ENCODE measurements at regions not wholly inside any gene's neighbourhood (a gene's known extent, or its start where the extent isn't known, plus 50 kb on each side); places are given as distances from the start of the nearest gene placed in this dataset.
"Not testable (repeated sequence)": the region's sequence is repeated elsewhere in the genome, so short reads cannot be mapped to it uniquely, and the experiment has no call there.

- no peaks in the 10 kb centered on the region for H3K4me1 ChIP-seq
- DNase-seq = no peak
- H3K4me3 ChIP-seq = no peak overlapping the region
- intact Hi-C loops (cut with DNase I) = no loop called here
- no peaks in the 10 kb centered on the region for H3K36me3 ChIP-seq
- no peaks in the 10 kb centered on the region for H3K9me3 ChIP-seq
- no peak overlapping the region for H3K27ac ChIP-seq
- ATAC-seq = no peak
- no peaks in the 10 kb centered on the region for H3K27me3 ChIP-seq
- TF ChIP-seq, protein P1, sequence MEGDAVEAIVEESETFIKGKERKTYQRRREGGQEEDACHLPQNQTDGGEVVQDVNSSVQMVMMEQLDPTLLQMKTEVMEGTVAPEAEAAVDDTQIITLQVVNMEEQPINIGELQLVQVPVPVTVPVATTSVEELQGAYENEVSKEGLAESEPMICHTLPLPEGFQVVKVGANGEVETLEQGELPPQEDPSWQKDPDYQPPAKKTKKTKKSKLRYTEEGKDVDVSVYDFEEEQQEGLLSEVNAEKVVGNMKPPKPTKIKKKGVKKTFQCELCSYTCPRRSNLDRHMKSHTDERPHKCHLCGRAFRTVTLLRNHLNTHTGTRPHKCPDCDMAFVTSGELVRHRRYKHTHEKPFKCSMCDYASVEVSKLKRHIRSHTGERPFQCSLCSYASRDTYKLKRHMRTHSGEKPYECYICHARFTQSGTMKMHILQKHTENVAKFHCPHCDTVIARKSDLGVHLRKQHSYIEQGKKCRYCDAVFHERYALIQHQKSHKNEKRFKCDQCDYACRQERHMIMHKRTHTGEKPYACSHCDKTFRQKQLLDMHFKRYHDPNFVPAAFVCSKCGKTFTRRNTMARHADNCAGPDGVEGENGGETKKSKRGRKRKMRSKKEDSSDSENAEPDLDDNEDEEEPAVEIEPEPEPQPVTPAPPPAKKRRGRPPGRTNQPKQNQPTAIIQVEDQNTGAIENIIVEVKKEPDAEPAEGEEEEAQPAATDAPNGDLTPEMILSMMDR (IDR thresholded peaks at IDR 0.05) = no peak
Measured at GRCh38 chr2:198857246-198857645, 600.5 kb downstream of the SATB2 start.

DNA sequence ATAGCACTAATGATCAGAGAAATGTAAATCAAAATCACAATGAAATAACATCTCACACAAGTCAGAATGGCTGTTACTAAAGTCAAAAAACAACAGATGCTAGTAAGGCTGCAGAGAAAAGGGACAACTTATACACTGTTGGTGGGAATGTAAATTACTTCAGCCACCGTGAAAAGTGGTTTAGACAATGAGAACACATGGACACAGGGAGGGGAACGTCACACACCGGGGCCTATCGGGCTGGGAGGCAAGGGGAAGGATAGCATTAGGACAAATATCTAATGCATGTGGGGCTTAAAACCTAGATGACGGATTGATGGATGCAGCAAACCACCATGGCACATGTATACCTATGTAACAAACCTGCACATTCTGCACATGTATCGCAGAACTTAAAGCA is 602.0 kb downstream of the SATB2 start:
- DNase-seq; H3K9me3 ChIP-seq; H3K27ac ChIP-seq; H3K36me3 ChIP-seq; H3K4me3 ChIP-seq; intact Hi-C loops (cut with DNase I); H3K4me1 ChIP-seq; H3K27me3 ChIP-seq; ATAC-seq: not testable (repeated sequence)

- Histone ChIP-seq H3K9me3 (no peaks in the 10 kb centered on the region), H3K4me3 (no peak overlapping the region), H3K4me1 (no peaks in the 10 kb centered on the region), H3K27ac (no peak overlapping the region), H3K36me3 (no peaks in the 10 kb centered on the region), H3K27me3 (no peaks in the 10 kb centered on the region)
- DNase-seq (no peak), ATAC-seq (no peak)
- TF ChIP-seq, protein P1 (IDR thresholded peaks at IDR 0.05) = no peak
- intact Hi-C loops (cut with DNase I) = no loop called here
Measured at GRCh38 chr2:198852248-198852647, 605.5 kb downstream of the SATB2 start.

- no peak for ATAC-seq
- intact Hi-C loops (cut with DNase I) = no loop called here
Measured at GRCh38 chr2:198825534-198825933, 632.2 kb downstream of the SATB2 start.

DNA sequence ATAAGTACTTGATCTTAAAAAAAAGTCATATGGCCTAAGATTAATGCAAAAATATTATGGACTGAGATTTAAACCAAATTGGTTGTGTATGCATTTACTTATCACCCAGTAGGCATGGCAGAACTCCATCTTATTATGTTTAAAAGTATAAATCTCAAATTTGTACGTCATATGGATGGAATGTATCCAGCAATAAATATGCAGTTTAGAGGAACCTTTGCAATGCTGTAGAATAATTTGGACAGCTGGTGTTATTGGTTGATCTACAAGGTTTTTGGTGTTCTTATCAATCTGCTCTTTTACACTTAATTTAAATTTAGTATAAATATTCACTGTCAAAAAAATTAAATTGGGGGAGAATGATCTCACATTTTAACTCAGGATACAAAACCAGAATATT is 640.2 kb downstream of the SATB2 start:
- ATAC-seq = no peak
- no peaks in the 10 kb centered on the region for H3K27me3 ChIP-seq
- H3K4me3 ChIP-seq = no peak overlapping the region
- TF ChIP-seq, protein P1 (IDR thresholded peaks at IDR 0.05) = no peak
- H3K27ac ChIP-seq = no peak overlapping the region
- intact Hi-C loops (cut with DNase I) = no loop called here
- no peak for DNase-seq
- H3K9me3 ChIP-seq = no peaks in the 10 kb centered on the region
- H3K4me1 ChIP-seq = no peaks in the 10 kb centered on the region
- no peaks in the 10 kb centered on the region for H3K36me3 ChIP-seq

More at GRCh38 chr2:198825534-198825933, 632.2 kb downstream of the SATB2 start:
- no peaks in the 10 kb centered on the region for H3K4me1 ChIP-seq
- H3K36me3 ChIP-seq = no peaks in the 10 kb centered on the region
- no peaks in the 10 kb centered on the region for H3K9me3 ChIP-seq
- no peak overlapping the region for H3K27ac ChIP-seq
- TF ChIP-seq, protein P1 (IDR thresholded peaks at IDR 0.05) = no peak
- no peak overlapping the region for H3K4me3 ChIP-seq
- H3K27me3 ChIP-seq = no peaks in the 10 kb centered on the region
- no peak for DNase-seq

- Histone ChIP-seq H3K36me3 (no peaks in the 10 kb centered on the region), H3K27me3 (no peaks in the 10 kb centered on the region), H3K9me3 (no peaks in the 10 kb centered on the region), H3K4me1 (no peaks in the 10 kb centered on the region), H3K4me3 (no peak overlapping the region), H3K27ac (no peak overlapping the region)
- TF ChIP-seq, protein P1 (IDR thresholded peaks at IDR 0.05) = no peak
- ATAC-seq (no peak), DNase-seq (no peak)
- intact Hi-C loops (cut with DNase I) = no loop called here
Measured at GRCh38 chr2:198815626-198816025, 642.1 kb downstream of the SATB2 start.
